SK-N-SH (cell line): ENCODE measurements at regions not wholly inside any gene's neighbourhood (a gene's known extent, or its start where the extent isn't known, plus 50 kb on each side); places are given as distances from the start of the nearest gene placed in this dataset.

Experiments used
- CTCF ChIA-PET: fragments of 300-600, 350-600 bp; formaldehyde crosslinking; extraction: SDS; loops from one replicate; lab custom pipeline; 2021; lab: Yijun Ruan, JAX
- POLR2A ChIA-PET: fragments of 350-600 bp; sonication (Branson Sonifier 250); formaldehyde crosslinking; extraction: SDS; loops from one replicate; lab custom pipeline; 2020; ENCODE audit warnings: antibody characterized with exemption, inconsistent platforms; lab: Yijun Ruan, JAX
- DNase-seq: peaks from one replicate; pipeline ENCODE4 v3.0.0; 2012
- H2AFZ ChIP-seq: fragments of 200-600 bp; sonication (generic); 2 replicates; pipeline ENCODE4 v1.8.1; 2016; ENCODE audit warnings: antibody characterized with exemption, mild to moderate bottlenecking, low read depth
- H3F3A ChIP-seq: fragments of 200-600 bp; sonication (generic); replicated peaks from 2 replicates; pipeline ENCODE3; 2016; ENCODE audit warnings: antibody characterized with exemption, mild to moderate bottlenecking; ENCODE audit not compliant: insufficient read depth
- H3K27ac ChIP-seq, 2 experiments: fragments of 200-500 bp in 1 of 2; fragments of 200-600 bp in 1 of 2; sonication (Bioruptor generic) in 1 of 2; sonication (generic), shearing (Covaris generic) in 1 of 2; 2 replicates each; pipeline versions ENCODE4 v1.5.1 to v1.6.1; 2014 to 2016; ENCODE audit warnings: low read depth in 2 of 2, inconsistent platforms in 1 of 2, low read length in 1 of 2, mild to moderate bottlenecking in 1 of 2, mixed read lengths in 1 of 2
- H3K27me3 ChIP-seq: fragments of 200-600 bp; sonication (generic), shearing (Covaris generic); 2 replicates; pipeline ENCODE4 v1.6.1; 2016; ENCODE audit warnings: mixed run types; ENCODE audit not compliant: insufficient read depth
- H3K36me3 ChIP-seq, 2 experiments: fragments of 200-500 bp in 1 of 2; fragments of 200-600 bp in 1 of 2; sonication (Bioruptor generic) in 1 of 2; sonication (generic) in 1 of 2; replicated peaks in 1 of 2; 2 replicates each; pipeline versions ENCODE3 to v1.5.1; 2014 to 2016; ENCODE audit warnings: low read length in 1 of 2, mild to moderate bottlenecking in 1 of 2; ENCODE audit not compliant: insufficient read depth in 2 of 2, control insufficient read depth in 1 of 2
- H3K4me1 ChIP-seq, 2 experiments: fragments of 200-500 bp in 1 of 2; fragments of 200-600 bp in 1 of 2; sonication (Bioruptor generic) in 1 of 2; sonication (generic), shearing (Covaris generic) in 1 of 2; 2 replicates each; pipeline versions ENCODE4 v1.5.1 to v1.6.1; 2014 to 2016; ENCODE audit warnings: low read depth in 1 of 2, low read length in 1 of 2, mixed run types in 1 of 2; ENCODE audit not compliant: insufficient read depth in 2 of 2, control insufficient read depth in 1 of 2
- H3K4me2 ChIP-seq: fragments of 200-600 bp; sonication (generic), shearing (Covaris generic); 2 replicates; pipeline ENCODE4 v1.6.1; 2017; ENCODE audit warnings: mixed run types
- H3K4me3 ChIP-seq, 2 experiments: fragments of 200-500 bp in 1 of 2; fragments of 200-600 bp in 1 of 2; sonication (Bioruptor generic) in 1 of 2; sonication (generic), shearing (Covaris generic) in 1 of 2; 2 replicates each; pipeline versions ENCODE4 v1.5.1 to v1.8.1; 2014 to 2016; ENCODE audit warnings: low read depth in 2 of 2, inconsistent platforms in 1 of 2, low read length in 1 of 2, mild to moderate bottlenecking in 1 of 2, mixed read lengths in 1 of 2, moderate library complexity in 1 of 2
- H3K79me2 ChIP-seq: fragments of 200-600 bp; sonication (generic); 2 replicates; pipeline ENCODE4 v1.8.1; 2017; ENCODE audit warnings: mild to moderate bottlenecking; ENCODE audit not compliant: insufficient read depth
- H3K9ac ChIP-seq: fragments of 200-600 bp; sonication (generic); 2 replicates; pipeline ENCODE4 v1.6.1; 2017; ENCODE audit warnings: mixed run types
- H3K9me2 ChIP-seq: fragments of 200-600 bp; sonication (generic); 2 replicates; pipeline ENCODE4 v1.6.1; 2017; ENCODE audit warnings: mixed run types
- H3K9me3 ChIP-seq: fragments of 200-600 bp; sonication (generic); 2 replicates; pipeline ENCODE4 v1.6.1; 2017; ENCODE audit warnings: mixed run types, mild to moderate bottlenecking, moderate library complexity
- H4K20me1 ChIP-seq: fragments of 200-600 bp; sonication (generic); 2 replicates; pipeline ENCODE4 v1.6.1; 2017; ENCODE audit warnings: mild to moderate bottlenecking, mixed run types; ENCODE audit not compliant: insufficient read depth
- ELF1 ChIP-seq: IDR thresholded peaks from 2 replicates; pipeline ENCODE4 v1.4.0; 2012
- FOXJ3 ChIP-seq: sonication (generic); formaldehyde crosslinking; IDR thresholded peaks from 2 replicates; pipeline ENCODE4 v1.5.1; 2020; ENCODE audit warnings: mild to moderate bottlenecking, missing genetic modification reagents
- GATA2 ChIP-seq: sonication (generic); formaldehyde crosslinking; IDR thresholded peaks from 2 replicates; pipeline ENCODE4 v1.5.0; 2020; ENCODE audit warnings: mild to moderate bottlenecking, missing genetic modification reagents
- JUND ChIP-seq: IDR thresholded peaks from 2 replicates; pipeline ENCODE4 v1.4.0; 2012
- MXI1 ChIP-seq: IDR thresholded peaks from 2 replicates; pipeline ENCODE4 v1.6.1; 2012; ENCODE audit warnings: mild to moderate bottlenecking, low read depth, low read length, improper control_type of control experiment
- RCOR1 ChIP-seq: fragments of 150-350 bp; IDR thresholded peaks from 2 replicates; pipeline ENCODE4 v1.6.1; 2017; ENCODE audit warnings: antibody characterized with exemption, low read length
- SMC3 ChIP-seq: IDR thresholded peaks from 2 replicates; pipeline ENCODE4 v1.6.1; 2012; ENCODE audit warnings: low read depth, low read length, improper control_type of control experiment
- TAF1 ChIP-seq: IDR thresholded peaks from 2 replicates; pipeline ENCODE4 v1.6.1; 2012; ENCODE audit warnings: low read depth, mild to moderate bottlenecking, low read length, moderate library complexity, borderline replicate concordance
- TCF12 ChIP-seq: IDR thresholded peaks from 2 replicates; pipeline ENCODE4 v1.4.0; 2012
- TEAD4 ChIP-seq: IDR thresholded peaks from 2 replicates; pipeline ENCODE4 v1.4.0; 2012; ENCODE audit warnings: mild to moderate bottlenecking, borderline replicate concordance; ENCODE audit not compliant: insufficient read depth
- YY1 ChIP-seq: IDR thresholded peaks from 2 replicates; pipeline ENCODE4 v1.4.0; 2012; ENCODE audit warnings: low read depth, mild to moderate bottlenecking
- WGBS: methylation state at CpG from one replicate; pipeline ENCODE4 v1.1.6; 2017; ENCODE audit warnings: low lambda C conversion rate; 5-methylcytosine and 5-hydroxymethylcytosine counted together
- TF ChIP-seq, protein P1 (sequence below): fragments of 150-350 bp; IDR thresholded peaks from 2 replicates; pipeline ENCODE4 v1.6.1; 2017; ENCODE audit warnings: antibody characterized with exemption, low read length, low read depth, borderline replicate concordance
- TF ChIP-seq, protein P2 (sequence below): IDR thresholded peaks from 2 replicates; pipeline ENCODE4 v1.4.0; 2012; ENCODE audit warnings: low read depth, borderline replicate concordance
- TF ChIP-seq, protein P3 (sequence below): fragments of 200-600 bp; sonication (generic); IDR thresholded peaks from 2 replicates; pipeline ENCODE4 v1.6.1; 2017; ENCODE audit warnings: antibody characterized with exemption, mild to moderate bottlenecking, moderate library complexity
- TF ChIP-seq, protein P4 (sequence below): IDR thresholded peaks from 2 replicates; pipeline ENCODE4 v1.4.0; 2012; ENCODE audit warnings: low read depth, borderline replicate concordance
- TF ChIP-seq, protein P5 (sequence below): IDR thresholded peaks from 2 replicates; pipeline ENCODE4 v1.6.1; 2012; ENCODE audit warnings: mild to moderate bottlenecking, low read depth, low read length, moderate library complexity

DNA sequence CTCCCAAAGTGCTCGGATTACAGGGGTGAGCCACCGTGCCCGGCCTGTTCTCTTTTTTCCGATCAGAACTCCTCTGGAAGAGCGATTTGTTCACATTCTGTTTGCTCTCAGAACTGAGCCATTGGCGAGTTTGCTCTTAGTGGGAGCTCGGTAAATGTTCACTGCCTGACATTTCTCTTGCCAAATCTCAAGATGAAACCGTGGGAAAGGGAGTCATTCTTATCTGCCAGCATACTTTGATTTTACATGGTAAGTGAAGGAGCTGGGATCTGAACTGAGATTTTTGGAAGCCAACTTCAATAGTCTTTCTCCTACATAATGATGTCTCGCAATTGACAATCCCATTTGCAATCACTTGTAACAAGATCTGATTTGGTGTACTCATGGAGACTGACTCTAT is 445.8 kb upstream of the ISX start:
- no peaks in the 10 kb centered on the region for H3F3A ChIP-seq
- TF ChIP-seq, protein P1, sequence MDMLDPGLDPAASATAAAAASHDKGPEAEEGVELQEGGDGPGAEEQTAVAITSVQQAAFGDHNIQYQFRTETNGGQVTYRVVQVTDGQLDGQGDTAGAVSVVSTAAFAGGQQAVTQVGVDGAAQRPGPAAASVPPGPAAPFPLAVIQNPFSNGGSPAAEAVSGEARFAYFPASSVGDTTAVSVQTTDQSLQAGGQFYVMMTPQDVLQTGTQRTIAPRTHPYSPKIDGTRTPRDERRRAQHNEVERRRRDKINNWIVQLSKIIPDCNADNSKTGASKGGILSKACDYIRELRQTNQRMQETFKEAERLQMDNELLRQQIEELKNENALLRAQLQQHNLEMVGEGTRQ: no peak
- DNase-seq: no peak
- ChIA-PET CTCF (no interaction called here), POLR2A (no interaction called here)
- no peaks in the 10 kb centered on the region for H3K9me3 ChIP-seq
- 5% methylated on average over 9 of the region's 9 CpGs for WGBS
- H3K4me2 ChIP-seq: no peak overlapping the region
- H3K27ac ChIP-seq: no peak overlapping the region
- no peak overlapping the region for H2AFZ ChIP-seq
- H3K9me2 ChIP-seq: no peaks in the 10 kb centered on the region
- no peaks in the 10 kb centered on the region for H3K27me3 ChIP-seq
- no peaks in the 10 kb centered on the region for H3K36me3 ChIP-seq
- H3K79me2 ChIP-seq: no peaks in the 10 kb centered on the region
- no peaks in the 10 kb centered on the region for H4K20me1 ChIP-seq
- H3K4me3 ChIP-seq: no peak overlapping the region
- H3K4me1 ChIP-seq: no peaks in the 10 kb centered on the region
- no peak overlapping the region for H3K9ac ChIP-seq

DNA sequence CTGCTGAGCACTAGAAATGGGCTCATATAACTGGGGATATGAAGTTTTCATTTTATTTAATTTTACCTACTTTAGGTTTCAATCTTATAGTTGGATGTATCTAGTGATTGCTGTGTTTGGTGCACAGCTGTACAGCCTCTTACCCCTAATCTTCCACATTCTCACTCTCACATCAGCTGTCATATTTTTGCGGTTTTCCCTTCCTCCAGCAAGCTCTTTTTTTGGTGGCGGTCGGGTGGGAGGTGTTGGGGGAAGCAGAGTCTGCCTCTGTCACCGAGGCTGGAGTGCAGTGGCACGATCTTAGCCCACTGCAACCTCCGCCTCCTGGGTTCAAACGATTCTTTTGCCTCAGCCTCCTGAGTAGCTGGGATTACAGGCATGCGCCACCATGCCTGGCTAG is 445.1 kb upstream of the ISX start:
- WGBS: 7% methylated on average over 7 of the region's 8 CpGs
- Histone ChIP-seq H3K9me3 (no peaks in the 10 kb centered on the region), H3K9me2 (no peaks in the 10 kb centered on the region), H3K4me1 (no peaks in the 10 kb centered on the region), H3K27ac (no peak overlapping the region), H4K20me1 (no peaks in the 10 kb centered on the region), H2AFZ (no peak overlapping the region), H3K27me3 (no peaks in the 10 kb centered on the region), H3F3A (no peaks in the 10 kb centered on the region), H3K9ac (no peak overlapping the region), H3K79me2 (no peaks in the 10 kb centered on the region), H3K4me3 (no peak overlapping the region), H3K4me2 (no peak overlapping the region), H3K36me3 (no peaks in the 10 kb centered on the region)
- DNase-seq: no peak
- CTCF ChIA-PET: no interaction called here
- POLR2A ChIA-PET: no interaction called here
- TF ChIP-seq, protein P2, sequence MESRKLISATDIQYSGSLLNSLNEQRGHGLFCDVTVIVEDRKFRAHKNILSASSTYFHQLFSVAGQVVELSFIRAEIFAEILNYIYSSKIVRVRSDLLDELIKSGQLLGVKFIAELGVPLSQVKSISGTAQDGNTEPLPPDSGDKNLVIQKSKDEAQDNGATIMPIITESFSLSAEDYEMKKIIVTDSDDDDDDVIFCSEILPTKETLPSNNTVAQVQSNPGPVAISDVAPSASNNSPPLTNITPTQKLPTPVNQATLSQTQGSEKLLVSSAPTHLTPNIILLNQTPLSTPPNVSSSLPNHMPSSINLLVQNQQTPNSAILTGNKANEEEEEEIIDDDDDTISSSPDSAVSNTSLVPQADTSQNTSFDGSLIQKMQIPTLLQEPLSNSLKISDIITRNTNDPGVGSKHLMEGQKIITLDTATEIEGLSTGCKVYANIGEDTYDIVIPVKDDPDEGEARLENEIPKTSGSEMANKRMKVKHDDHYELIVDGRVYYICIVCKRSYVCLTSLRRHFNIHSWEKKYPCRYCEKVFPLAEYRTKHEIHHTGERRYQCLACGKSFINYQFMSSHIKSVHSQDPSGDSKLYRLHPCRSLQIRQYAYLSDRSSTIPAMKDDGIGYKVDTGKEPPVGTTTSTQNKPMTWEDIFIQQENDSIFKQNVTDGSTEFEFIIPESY: no peak
- TF ChIP-seq, protein P3, sequence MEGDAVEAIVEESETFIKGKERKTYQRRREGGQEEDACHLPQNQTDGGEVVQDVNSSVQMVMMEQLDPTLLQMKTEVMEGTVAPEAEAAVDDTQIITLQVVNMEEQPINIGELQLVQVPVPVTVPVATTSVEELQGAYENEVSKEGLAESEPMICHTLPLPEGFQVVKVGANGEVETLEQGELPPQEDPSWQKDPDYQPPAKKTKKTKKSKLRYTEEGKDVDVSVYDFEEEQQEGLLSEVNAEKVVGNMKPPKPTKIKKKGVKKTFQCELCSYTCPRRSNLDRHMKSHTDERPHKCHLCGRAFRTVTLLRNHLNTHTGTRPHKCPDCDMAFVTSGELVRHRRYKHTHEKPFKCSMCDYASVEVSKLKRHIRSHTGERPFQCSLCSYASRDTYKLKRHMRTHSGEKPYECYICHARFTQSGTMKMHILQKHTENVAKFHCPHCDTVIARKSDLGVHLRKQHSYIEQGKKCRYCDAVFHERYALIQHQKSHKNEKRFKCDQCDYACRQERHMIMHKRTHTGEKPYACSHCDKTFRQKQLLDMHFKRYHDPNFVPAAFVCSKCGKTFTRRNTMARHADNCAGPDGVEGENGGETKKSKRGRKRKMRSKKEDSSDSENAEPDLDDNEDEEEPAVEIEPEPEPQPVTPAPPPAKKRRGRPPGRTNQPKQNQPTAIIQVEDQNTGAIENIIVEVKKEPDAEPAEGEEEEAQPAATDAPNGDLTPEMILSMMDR: no peak
- TF ChIP-seq ELF1: no peak
- TF ChIP-seq JUND: no peak
- no peak for TF ChIP-seq RCOR1
- no peak for TF ChIP-seq YY1
- TF ChIP-seq, protein P1: no peak
- TF ChIP-seq TAF1: no peak
- TF ChIP-seq GATA2: no peak
- no peak for TF ChIP-seq SMC3
- no peak for TF ChIP-seq FOXJ3 (CRISPR knock-in tag)
- TF ChIP-seq, protein P4, sequence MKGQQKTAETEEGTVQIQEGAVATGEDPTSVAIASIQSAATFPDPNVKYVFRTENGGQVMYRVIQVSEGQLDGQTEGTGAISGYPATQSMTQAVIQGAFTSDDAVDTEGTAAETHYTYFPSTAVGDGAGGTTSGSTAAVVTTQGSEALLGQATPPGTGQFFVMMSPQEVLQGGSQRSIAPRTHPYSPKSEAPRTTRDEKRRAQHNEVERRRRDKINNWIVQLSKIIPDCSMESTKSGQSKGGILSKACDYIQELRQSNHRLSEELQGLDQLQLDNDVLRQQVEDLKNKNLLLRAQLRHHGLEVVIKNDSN: no peak
- TF ChIP-seq, protein P5, sequence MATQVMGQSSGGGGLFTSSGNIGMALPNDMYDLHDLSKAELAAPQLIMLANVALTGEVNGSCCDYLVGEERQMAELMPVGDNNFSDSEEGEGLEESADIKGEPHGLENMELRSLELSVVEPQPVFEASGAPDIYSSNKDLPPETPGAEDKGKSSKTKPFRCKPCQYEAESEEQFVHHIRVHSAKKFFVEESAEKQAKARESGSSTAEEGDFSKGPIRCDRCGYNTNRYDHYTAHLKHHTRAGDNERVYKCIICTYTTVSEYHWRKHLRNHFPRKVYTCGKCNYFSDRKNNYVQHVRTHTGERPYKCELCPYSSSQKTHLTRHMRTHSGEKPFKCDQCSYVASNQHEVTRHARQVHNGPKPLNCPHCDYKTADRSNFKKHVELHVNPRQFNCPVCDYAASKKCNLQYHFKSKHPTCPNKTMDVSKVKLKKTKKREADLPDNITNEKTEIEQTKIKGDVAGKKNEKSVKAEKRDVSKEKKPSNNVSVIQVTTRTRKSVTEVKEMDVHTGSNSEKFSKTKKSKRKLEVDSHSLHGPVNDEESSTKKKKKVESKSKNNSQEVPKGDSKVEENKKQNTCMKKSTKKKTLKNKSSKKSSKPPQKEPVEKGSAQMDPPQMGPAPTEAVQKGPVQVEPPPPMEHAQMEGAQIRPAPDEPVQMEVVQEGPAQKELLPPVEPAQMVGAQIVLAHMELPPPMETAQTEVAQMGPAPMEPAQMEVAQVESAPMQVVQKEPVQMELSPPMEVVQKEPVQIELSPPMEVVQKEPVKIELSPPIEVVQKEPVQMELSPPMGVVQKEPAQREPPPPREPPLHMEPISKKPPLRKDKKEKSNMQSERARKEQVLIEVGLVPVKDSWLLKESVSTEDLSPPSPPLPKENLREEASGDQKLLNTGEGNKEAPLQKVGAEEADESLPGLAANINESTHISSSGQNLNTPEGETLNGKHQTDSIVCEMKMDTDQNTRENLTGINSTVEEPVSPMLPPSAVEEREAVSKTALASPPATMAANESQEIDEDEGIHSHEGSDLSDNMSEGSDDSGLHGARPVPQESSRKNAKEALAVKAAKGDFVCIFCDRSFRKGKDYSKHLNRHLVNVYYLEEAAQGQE: no peak
- TF ChIP-seq TCF12: no peak
- TF ChIP-seq MXI1: no peak
- TF ChIP-seq TEAD4: no peak
- TF ChIP-seq, all 33 proteins: peak for 0
